Mesothelial cell of epicardium (in vitro differentiated cells): ENCODE measurements at regions not wholly inside any gene's neighbourhood (a gene's known extent, or its start where the extent isn't known, plus 50 kb on each side); places are given as distances from the start of the nearest gene placed in this dataset.
A peak's percentile ranks its signal among the peaks of the same experiment; 100 is the strongest.

Experiments
- DNase-seq, 2 experiments: peaks; one replicate each; pipeline ENCODE4 v3.0.0; 2021; ENCODE audit warnings: low spot score in 2 of 2; ENCODE audit not compliant: unreplicated experiment in 2 of 2
- H3K27ac Mint-ChIP-seq: 2 replicates; pipeline ENCODE4 v1.8.0; 2021; ENCODE audit warnings: mixed read lengths
- H3K27me3 Mint-ChIP-seq: 2 replicates; pipeline ENCODE4 v1.8.0; 2021; ENCODE audit warnings: low read depth, mixed read lengths
- H3K36me3 Mint-ChIP-seq: 2 replicates; pipeline ENCODE4 v1.8.0; 2021; ENCODE audit warnings: mixed read lengths
- H3K4me1 Mint-ChIP-seq: 2 replicates; pipeline ENCODE4 v1.8.0; 2021; ENCODE audit warnings: mixed read lengths
- H3K4me3 Mint-ChIP-seq: 2 replicates; pipeline ENCODE4 v1.8.0; 2021; ENCODE audit warnings: mild to moderate bottlenecking, moderate library complexity, mixed read lengths
- H3K9me3 Mint-ChIP-seq: 2 replicates; pipeline ENCODE4 v1.8.0; 2021; ENCODE audit warnings: mixed read lengths
- TF ChIP-seq, protein P1 (sequence below): fragments of 200-600 bp; sonication (generic); IDR thresholded peaks from one replicate; pipeline ENCODE4 v1.5.0; 2021; ENCODE audit warnings: antibody characterized with exemption; ENCODE audit not compliant: unreplicated experiment

GRCh38 chr7:106595922-106596321, 65.0 kb downstream of the CCDC71L start:
- H3K36me3 Mint-ChIP-seq = no peaks in the 10 kb centered on the region
- no peaks in the 10 kb centered on the region for H3K27me3 Mint-ChIP-seq
- no peak for DNase-seq
- H3K9me3 Mint-ChIP-seq = no peaks in the 10 kb centered on the region
- no peak overlapping the region for H3K4me3 Mint-ChIP-seq
- H3K27ac Mint-ChIP-seq = no peak overlapping the region
- no peaks in the 10 kb centered on the region for H3K4me1 Mint-ChIP-seq
- TF ChIP-seq, protein P1, sequence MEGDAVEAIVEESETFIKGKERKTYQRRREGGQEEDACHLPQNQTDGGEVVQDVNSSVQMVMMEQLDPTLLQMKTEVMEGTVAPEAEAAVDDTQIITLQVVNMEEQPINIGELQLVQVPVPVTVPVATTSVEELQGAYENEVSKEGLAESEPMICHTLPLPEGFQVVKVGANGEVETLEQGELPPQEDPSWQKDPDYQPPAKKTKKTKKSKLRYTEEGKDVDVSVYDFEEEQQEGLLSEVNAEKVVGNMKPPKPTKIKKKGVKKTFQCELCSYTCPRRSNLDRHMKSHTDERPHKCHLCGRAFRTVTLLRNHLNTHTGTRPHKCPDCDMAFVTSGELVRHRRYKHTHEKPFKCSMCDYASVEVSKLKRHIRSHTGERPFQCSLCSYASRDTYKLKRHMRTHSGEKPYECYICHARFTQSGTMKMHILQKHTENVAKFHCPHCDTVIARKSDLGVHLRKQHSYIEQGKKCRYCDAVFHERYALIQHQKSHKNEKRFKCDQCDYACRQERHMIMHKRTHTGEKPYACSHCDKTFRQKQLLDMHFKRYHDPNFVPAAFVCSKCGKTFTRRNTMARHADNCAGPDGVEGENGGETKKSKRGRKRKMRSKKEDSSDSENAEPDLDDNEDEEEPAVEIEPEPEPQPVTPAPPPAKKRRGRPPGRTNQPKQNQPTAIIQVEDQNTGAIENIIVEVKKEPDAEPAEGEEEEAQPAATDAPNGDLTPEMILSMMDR = no peak

DNA sequence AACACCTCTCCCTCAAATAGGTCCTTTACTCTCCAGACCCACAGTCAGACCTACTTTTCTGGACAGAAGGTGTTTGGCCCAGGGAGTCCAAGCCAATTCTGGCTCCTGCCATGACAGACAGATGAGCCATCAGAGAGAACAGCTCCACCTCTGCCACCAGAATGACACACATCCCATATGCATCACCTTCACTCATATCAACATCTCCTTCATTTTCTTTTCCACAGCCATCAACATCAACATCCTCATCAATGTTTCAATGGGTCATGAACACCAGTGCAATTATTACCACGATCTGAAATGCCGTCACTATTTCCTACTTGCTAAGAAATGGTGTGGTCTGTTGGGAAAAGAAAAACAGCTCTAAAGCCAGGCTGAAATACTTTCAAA, 67.9 kb downstream of the CCDC71L start:
- no peak for DNase-seq
- TF ChIP-seq, protein P1 = no peak
- Mint-ChIP-seq H3K4me1 (peaks cover 6% of the 10 kb centered on the region), H3K36me3 (no peaks in the 10 kb centered on the region), H3K9me3 (peaks cover 11% of the 10 kb centered on the region), H3K4me3 (no peak overlapping the region), H3K27ac (no peak overlapping the region), H3K27me3 (no peaks in the 10 kb centered on the region)

DNA sequence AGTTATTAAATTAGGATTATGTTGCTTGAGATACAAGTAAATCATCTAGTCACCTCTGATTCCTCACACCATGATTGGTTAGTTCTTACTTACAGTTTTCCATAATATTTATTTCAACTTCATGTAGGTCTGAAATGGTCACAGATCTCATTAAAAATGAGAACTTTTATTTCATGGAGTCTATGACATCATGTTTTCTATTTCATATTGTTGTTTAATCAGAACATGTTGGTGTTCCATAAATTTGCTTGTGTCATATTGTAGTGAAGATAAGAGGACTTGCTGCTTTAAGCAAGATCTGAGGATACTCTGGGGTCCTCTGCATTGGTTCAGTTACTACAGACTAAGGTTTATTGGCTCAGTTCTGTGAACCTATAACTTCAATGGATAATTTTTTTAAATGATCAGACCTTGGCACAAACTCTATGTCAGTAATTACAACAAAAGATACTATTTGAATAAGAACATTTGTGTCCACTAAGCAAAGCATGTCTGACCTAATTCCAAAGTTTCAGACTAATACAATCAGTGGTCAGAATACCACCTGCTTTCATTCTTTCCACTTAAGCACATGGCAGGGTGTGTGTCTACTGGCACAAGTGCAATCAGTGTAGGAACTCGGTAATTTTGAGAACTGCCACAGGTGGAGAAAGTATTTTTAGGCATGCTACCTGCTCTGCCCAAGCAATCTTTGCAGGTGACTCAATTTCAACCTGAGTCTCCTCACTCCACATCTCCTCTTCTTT, 68.5 kb downstream of the CCDC71L start:
- no peak overlapping the region for H3K27ac Mint-ChIP-seq
- DNase-seq = no peak
- peaks cover 6% of the 10 kb centered on the region for H3K4me1 Mint-ChIP-seq
- H3K36me3 Mint-ChIP-seq = no peaks in the 10 kb centered on the region
- no peak overlapping the region for H3K4me3 Mint-ChIP-seq
- TF ChIP-seq, protein P1 = no peak
- no peaks in the 10 kb centered on the region for H3K27me3 Mint-ChIP-seq
- H3K9me3 Mint-ChIP-seq = peaks cover 11% of the 10 kb centered on the region

DNA sequence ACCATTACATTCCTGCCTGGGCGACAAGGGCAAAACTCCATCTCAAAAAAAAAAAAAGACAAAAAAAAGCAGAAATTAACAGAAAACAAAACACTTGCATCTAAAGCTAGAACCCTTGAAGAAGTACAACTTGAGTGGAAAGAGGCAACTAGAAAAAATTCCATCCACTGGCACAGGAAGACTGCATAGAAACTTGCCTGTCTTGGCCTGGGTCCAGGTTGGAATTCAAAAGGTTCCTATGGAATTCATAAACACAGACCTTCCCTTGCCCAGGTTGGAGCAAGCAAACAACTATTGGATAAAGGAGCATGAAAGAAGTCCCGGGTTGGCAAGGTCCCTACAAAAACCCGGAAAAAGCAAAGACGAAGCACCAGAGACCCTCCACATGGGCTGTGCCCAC, 69.8 kb downstream of the CCDC71L start:
- TF ChIP-seq, protein P1 = no peak
- H3K27ac Mint-ChIP-seq = no peak overlapping the region
- DNase-seq = no peak
- H3K27me3 Mint-ChIP-seq = no peaks in the 10 kb centered on the region
- H3K9me3 Mint-ChIP-seq = peaks cover 11% of the 10 kb centered on the region
- no peak overlapping the region for H3K4me3 Mint-ChIP-seq
- no peaks in the 10 kb centered on the region for H3K36me3 Mint-ChIP-seq
- H3K4me1 Mint-ChIP-seq = peaks cover 7% of the 10 kb centered on the region

GRCh38 chr7:106590209-106590816, 70.6 kb downstream of the CCDC71L start:
- no peaks in the 10 kb centered on the region for H3K36me3 Mint-ChIP-seq
- no peak for DNase-seq
- peaks cover 11% of the 10 kb centered on the region for H3K9me3 Mint-ChIP-seq
- no peaks in the 10 kb centered on the region for H3K27me3 Mint-ChIP-seq
- TF ChIP-seq, protein P1 = no peak
- H3K4me3 Mint-ChIP-seq = no peak overlapping the region
- H3K4me1 Mint-ChIP-seq = peaks cover 10% of the 10 kb centered on the region
- H3K27ac Mint-ChIP-seq = peak overlapping the region; percentile 40
